ENCODE measurements at regions not wholly inside any gene's neighbourhood (a gene's known extent, or its start where the extent isn't known, plus 50 kb on each side); places are given as distances from the start of the nearest gene placed in this dataset.

- no peak overlapping the region for H3K27ac ChIP-seq (ENCODE audit: extremely low read depth, low read depth, low read length)
- no peaks in the 10 kb centered on the region for H3K4me1 ChIP-seq (ENCODE audit: control insufficient read depth, insufficient read depth, low read length)
- POLR2A ChIA-PET: no interaction called here
- H3K9me3 ChIP-seq (ENCODE audit: control insufficient read depth, insufficient read depth, low read depth, low read length): no peaks in the 10 kb centered on the region
- no peak overlapping the region for H3K4me3 ChIP-seq (ENCODE audit: low read depth, low read length)
- no peak for TF ChIP-seq ZNF521 (tag by site-specific recombination; IDR thresholded peaks at IDR 0.05)
- TF ChIP-seq ZNF138 (tag by site-specific recombination; IDR thresholded peaks at IDR 0.05; ENCODE audit: borderline replicate concordance): no peak
- TF ChIP-seq ZNF610 (tag by site-specific recombination; IDR thresholded peaks at IDR 0.05; ENCODE audit: borderline replicate concordance): no peak
- no peak for TF ChIP-seq ZNF624 (tag by site-specific recombination; IDR thresholded peaks at IDR 0.05)
- no peak for TF ChIP-seq ZFP3 (tag by site-specific recombination; IDR thresholded peaks at IDR 0.05; ENCODE audit: low read depth)
- no peak for TF ChIP-seq ZNF19 (tag by site-specific recombination; IDR thresholded peaks at IDR 0.05; ENCODE audit: low read depth)
- no peak for TF ChIP-seq ZNF404 (tag by site-specific recombination; IDR thresholded peaks at IDR 0.05)
- TF ChIP-seq ZBTB20 (tag by site-specific recombination; IDR thresholded peaks at IDR 0.05): no peak
- no peak for TF ChIP-seq CTCF (tag by site-specific recombination; IDR thresholded peaks at IDR 0.05)
- TF ChIP-seq ZNF16 (tag by site-specific recombination; IDR thresholded peaks at IDR 0.05; ENCODE audit: low read depth): no peak
- TF ChIP-seq HOXA7 (CRISPR knock-in tag; IDR thresholded peaks at IDR 0.05; ENCODE audit: borderline replicate concordance): no peak
- TF ChIP-seq ZNF341 (tag by site-specific recombination; IDR thresholded peaks at IDR 0.05; ENCODE audit: low read depth): no peak
- TF ChIP-seq PATZ1 (tag by site-specific recombination; IDR thresholded peaks at IDR 0.05): no peak
- no peak for TF ChIP-seq SCRT1 (tag by site-specific recombination; IDR thresholded peaks at IDR 0.05; ENCODE audit: borderline replicate concordance)
- no peak for TF ChIP-seq ZNF549 (tag by site-specific recombination; IDR thresholded peaks at IDR 0.05)
- no peak for TF ChIP-seq ZNF514 (tag by site-specific recombination; IDR thresholded peaks at IDR 0.05)
- TF ChIP-seq HOXC10 (CRISPR knock-in tag; IDR thresholded peaks at IDR 0.05): no peak
- TF ChIP-seq ZNF621 (tag by site-specific recombination; IDR thresholded peaks at IDR 0.05): no peak
- TF ChIP-seq ZNF513 (tag by site-specific recombination; IDR thresholded peaks at IDR 0.05): no peak
- TF ChIP-seq ZNF768 (tag by site-specific recombination; IDR thresholded peaks at IDR 0.05): no peak
- H3K36me3 ChIP-seq (ENCODE audit: control insufficient read depth in 2 of 2, insufficient read depth in 1 of 2, low read length in 2 of 2): no peaks in the 10 kb centered on the region
- CTCF ChIA-PET: no interaction called here
These were observed 596.5 kb downstream of the IRX1 start for GRCh38 chr5:4192111-4192510.

- POLR2A ChIA-PET: no interaction called here
- Histone ChIP-seq H3K27ac (ENCODE audit: extremely low read depth, low read depth, low read length) (no peak overlapping the region), H3K36me3 (ENCODE audit: control insufficient read depth in 2 of 2, insufficient read depth in 1 of 2, low read length in 2 of 2) (no peaks in the 10 kb centered on the region), H3K4me1 (ENCODE audit: control insufficient read depth, insufficient read depth, low read length) (no peaks in the 10 kb centered on the region), H3K9me3 (ENCODE audit: control insufficient read depth, insufficient read depth, low read depth, low read length) (no peaks in the 10 kb centered on the region), H3K4me3 (ENCODE audit: low read depth, low read length) (no peak overlapping the region)
- CTCF ChIA-PET: interaction anchor here (0.5 kb wide), 1 partner anchor 586 kb away, joined by 3 read pairs; no protein-coding TSS in a partner anchor
- TF ChIP-seq ZNF785 (tag by site-specific recombination; IDR thresholded peaks at IDR 0.05) (no peak), ZNF791 (tag by site-specific recombination; IDR thresholded peaks at IDR 0.05) (no peak), WT1 (tag by site-specific recombination; IDR thresholded peaks at IDR 0.05) (no peak), CTCF (tag by site-specific recombination; IDR thresholded peaks at IDR 0.05) (no peak), ZNF24 (tag by site-specific recombination; IDR thresholded peaks at IDR 0.05) (no peak), ZNF121 (tag by site-specific recombination; IDR thresholded peaks at IDR 0.05) (no peak), ZNF776 (tag by site-specific recombination; IDR thresholded peaks at IDR 0.05; ENCODE audit: borderline replicate concordance) (no peak)
- TF ChIP-seq, protein P1, sequence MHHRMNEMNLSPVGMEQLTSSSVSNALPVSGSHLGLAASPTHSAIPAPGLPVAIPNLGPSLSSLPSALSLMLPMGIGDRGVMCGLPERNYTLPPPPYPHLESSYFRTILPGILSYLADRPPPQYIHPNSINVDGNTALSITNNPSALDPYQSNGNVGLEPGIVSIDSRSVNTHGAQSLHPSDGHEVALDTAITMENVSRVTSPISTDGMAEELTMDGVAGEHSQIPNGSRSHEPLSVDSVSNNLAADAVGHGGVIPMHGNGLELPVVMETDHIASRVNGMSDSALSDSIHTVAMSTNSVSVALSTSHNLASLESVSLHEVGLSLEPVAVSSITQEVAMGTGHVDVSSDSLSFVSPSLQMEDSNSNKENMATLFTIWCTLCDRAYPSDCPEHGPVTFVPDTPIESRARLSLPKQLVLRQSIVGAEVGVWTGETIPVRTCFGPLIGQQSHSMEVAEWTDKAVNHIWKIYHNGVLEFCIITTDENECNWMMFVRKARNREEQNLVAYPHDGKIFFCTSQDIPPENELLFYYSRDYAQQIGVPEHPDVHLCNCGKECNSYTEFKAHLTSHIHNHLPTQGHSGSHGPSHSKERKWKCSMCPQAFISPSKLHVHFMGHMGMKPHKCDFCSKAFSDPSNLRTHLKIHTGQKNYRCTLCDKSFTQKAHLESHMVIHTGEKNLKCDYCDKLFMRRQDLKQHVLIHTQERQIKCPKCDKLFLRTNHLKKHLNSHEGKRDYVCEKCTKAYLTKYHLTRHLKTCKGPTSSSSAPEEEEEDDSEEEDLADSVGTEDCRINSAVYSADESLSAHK (tag by site-specific recombination; IDR thresholded peaks at IDR 0.05): no peak
These were observed 601.1 kb downstream of the IRX1 start for GRCh38 chr5:4196744-4197143.
